Renal cortical epithelial cell (primary cell): ENCODE measurements at regions not wholly inside any gene's neighbourhood (a gene's known extent, or its start where the extent isn't known, plus 50 kb on each side); places are given as distances from the start of the nearest gene placed in this dataset.

Source experiments
- DNase-seq: peaks from one replicate; pipeline ENCODE4 v3.0.0-alpha.2; 2011; ENCODE audit warnings: low read depth

GRCh38 chr4:125682730-125683129, 368.0 kb downstream of the FAT4 start:
- no peak for DNase-seq

GRCh38 chr4:125688841-125689240, 374.1 kb downstream of the FAT4 start:
- no peak for DNase-seq

DNA sequence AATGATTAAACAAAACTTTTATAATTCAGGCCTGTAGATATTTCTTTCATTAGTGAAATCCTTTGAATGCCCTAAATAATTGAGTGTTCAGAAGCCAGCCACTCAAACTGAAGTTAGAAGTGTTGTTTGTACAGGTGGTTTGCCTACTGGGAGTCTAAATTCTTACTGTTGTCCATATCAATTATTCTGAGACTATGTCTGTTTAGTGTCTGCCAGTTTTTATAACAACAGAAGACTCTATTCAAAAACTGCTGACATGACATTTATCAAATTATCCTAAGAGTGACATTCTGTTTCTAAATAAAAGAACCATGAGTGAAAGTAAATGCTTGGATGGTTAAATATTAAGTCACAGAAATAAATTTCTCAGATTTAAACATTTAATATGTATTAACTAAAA, 375.1 kb downstream of the FAT4 start:
- no peak for DNase-seq

- no peak for DNase-seq
These were observed 378.5 kb downstream of the FAT4 start for GRCh38 chr4:125693228-125693627.

DNA sequence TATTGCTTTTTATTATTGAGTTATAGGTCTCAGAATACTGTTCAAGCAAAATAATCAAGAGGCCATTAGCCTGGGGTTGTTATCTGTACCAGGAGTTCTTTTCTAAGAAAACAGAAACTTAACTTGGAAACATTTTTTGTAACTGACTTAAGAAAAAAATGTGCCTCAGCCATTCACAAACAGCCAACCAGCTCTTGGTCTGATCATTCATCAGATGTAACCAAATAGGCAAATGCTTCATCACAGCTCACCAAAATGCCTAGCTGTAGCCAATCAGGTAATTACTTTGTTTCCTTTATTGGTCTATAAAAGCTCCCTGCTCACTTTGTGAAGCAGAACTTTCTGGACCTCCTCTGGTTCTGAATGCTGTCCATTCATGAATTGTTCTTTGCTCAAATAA, 387.7 kb downstream of the FAT4 start:
- DNase-seq, result peak; percentile 4

DNA sequence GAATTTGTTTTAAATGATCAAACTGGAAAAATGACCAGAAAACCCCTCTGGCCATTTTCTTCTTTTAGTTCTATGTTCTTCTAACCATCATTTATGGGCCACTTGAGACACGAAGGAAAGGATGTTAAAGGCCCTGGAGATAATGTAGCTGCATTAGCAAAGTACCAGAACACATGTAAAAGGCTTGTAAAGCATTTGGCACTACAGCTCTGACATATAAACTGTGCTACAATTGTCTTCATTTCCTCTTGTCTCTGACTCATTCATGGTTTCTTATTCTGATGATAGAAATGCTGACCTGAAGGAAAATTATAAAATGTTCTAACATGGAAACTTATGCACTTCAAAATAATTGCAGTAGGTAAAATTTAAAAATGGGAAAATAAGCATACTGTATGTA, 388.7 kb downstream of the FAT4 start:
- peak; percentile 39 for DNase-seq

DNA sequence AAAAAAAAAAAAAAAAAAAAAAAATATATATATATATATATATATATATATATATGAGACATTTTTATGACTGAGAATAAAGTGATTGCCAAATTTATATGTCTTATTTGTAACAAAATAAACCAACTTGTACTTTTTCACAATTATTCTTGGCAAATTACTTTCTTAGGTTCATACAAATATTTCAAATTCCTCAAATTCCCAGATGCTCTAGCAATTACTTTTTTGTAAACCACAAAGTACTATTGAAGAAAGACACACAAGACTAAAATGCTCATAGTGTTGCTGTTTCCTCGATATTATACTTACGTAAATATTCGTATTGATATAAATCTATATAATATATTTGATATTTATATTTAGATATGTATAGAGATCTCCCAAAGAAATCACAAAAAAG, 390.0 kb downstream of the FAT4 start:
- peak; percentile 63 for DNase-seq

DNA sequence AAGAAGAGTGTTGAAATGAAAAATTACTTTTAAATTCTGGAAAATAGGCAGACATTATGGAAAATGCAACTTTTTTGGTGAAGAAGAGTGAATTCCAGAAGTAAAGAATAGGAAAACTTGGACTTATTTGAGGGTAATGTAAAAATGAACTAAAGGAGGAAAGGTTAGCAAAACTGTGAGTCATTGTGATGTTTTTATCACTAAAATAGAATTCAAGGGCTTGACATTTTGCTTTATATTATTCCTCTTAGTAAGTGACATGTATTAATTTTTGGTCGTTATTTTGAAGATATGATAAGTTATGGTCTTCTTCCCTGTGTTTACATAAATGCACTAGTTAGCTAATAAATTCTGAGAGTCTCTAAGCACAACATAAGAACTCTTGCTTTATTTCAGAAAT, 390.9 kb downstream of the FAT4 start:
- DNase-seq, result no peak

- DNase-seq, result no peak
These were observed 392.6 kb downstream of the FAT4 start for GRCh38 chr4:125707397-125707796.

DNA sequence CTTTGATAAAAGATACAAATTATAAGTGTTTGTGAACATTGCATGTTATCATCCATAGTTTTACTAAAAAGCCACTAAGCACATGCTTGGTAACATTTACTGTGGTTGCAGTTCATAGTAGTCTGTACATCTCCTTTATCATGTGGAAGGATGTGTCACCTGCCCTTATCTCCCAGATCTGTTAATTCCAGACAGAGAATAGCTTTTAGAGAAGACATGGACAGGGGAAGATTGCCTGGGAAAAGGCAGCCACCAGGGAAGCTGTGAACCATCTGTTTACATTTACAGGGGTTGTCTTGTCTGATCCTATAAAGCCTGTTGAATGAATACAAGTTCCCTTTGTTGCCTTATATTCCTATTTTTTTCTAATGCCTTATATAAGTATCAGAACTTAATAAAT, 396.0 kb downstream of the FAT4 start:
- no peak for DNase-seq

- no peak for DNase-seq
These were observed 399.3 kb downstream of the FAT4 start for GRCh38 chr4:125714049-125714448.

- DNase-seq, result no peak
These were observed 400.1 kb downstream of the FAT4 start for GRCh38 chr4:125714845-125715244.

DNA sequence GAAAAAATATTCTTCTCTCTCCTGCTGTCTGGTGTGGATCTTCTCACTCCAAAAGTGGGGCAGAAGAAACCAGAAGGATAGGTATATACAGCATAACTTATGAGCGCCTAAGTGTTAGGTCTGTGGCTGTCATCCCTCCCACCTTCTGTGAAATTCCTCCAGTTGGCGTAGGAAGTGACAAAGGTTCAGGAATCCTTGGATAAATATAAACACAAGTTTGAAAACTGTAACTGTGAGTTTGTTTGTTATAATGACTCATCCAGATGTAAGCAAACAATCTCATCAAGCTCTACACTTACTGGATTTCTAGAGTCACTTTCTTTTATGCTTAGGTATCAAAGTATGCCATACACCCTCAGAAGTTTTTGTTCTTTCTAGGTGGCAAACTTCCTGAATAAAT, 405.2 kb downstream of the FAT4 start:
- peak; percentile 90 for DNase-seq

DNA sequence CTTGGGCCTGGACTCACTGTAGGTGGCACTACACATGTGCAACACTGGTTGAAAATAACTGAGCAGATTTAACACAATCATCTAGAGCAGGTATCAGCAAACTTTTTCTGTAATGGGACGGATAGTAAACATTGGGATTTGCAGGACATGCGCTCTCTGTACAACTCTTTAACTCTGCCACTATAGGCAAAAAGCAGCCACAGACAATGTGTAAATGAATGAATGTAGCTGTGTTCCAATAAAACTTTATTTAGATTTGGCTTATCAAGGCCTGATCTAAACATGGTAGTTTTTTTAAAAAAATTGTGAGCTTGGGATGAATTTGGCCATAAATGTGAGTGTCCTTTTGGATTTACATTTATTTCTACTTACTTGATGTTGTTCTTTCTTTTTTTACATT, 407.3 kb downstream of the FAT4 start:
- DNase-seq, result no peak

DNA sequence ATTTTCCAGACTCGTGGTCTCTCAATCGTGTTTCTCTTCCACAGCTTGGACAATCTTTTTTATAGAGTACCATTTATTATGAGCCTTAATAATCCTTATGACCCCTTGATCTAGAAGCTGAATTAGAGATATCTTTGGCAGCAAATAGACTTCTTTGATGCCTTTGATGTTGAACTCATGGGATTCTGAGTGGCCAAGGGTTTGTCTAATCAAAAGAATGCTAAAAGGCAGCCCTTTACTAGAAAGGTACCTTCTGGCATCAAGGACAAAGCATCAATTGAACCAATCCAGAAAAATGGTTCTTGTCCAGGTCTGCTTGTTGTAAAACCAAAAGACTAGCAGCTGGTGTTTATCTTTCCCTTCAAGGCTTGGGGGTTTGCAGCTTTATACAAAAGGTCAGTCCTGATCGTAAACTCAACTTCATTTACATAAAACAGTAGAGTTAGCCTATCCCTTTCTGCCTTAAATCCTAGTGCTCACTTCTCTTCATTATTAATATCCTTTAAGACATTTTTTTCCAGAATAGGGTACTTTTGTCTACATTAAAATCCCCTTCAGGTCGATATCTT, 411.3 kb downstream of the FAT4 start:
- DNase-seq, result no peak

DNA sequence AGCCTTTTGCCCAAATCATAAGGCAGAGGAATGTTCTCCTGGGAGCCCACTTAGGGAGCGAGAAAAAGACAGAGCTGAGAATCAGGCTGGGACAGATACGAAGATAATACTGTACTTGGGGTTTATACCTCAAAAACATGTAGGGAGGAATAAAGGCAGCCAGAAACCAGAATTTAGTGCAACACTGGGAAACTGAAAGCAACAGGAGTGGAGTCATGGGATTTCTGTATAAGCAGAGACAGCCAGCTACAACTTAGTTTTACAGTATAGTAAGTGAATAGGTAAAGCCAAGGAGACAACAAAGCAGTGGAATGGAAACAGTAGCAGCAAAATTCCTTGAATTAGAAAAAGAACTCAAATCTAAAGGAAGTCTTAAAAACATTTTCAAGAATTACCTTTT, 413.2 kb downstream of the FAT4 start:
- no peak for DNase-seq

DNA sequence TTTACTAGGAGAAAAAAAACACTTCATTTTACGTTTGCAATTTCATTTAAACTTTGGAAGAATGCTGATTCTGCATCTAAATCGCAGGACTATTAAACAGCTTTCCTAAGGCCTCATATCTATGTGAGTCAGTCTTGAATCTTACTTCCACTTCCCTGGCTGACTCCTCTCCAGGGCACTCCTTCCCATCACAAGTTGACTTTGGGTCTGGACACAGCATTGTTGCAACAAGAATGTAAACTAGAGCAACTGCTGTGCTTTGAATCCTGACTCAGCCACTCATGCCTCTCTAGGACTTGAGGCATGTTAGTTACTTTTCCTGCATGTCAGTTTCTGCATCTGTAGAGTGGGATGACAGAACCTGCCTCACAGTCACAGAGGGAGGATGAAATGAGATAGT, 413.8 kb downstream of the FAT4 start:
- DNase-seq, result peak; percentile 98

DNA sequence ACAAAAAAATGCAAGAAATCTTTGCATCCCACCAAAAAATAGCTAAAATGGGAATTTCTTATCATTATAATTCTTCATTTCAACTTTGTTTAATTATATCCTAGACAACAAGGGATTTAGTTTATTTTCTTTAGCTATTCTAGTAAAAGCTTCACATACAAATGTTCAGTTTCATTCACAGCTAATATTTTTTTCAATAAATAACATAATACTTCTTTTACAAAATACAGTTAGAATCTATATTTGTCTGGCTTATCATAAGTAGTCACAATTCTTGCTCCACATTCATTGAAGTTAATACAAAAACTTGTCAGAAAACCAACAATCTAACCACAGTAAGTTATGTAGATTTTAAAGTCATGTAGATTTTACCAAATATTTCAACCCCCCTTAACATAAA, 414.4 kb downstream of the FAT4 start:
- DNase-seq, result no peak

- peak; percentile 22 for DNase-seq
These were observed 417.9 kb downstream of the FAT4 start for GRCh38 chr4:125732632-125733031.

DNA sequence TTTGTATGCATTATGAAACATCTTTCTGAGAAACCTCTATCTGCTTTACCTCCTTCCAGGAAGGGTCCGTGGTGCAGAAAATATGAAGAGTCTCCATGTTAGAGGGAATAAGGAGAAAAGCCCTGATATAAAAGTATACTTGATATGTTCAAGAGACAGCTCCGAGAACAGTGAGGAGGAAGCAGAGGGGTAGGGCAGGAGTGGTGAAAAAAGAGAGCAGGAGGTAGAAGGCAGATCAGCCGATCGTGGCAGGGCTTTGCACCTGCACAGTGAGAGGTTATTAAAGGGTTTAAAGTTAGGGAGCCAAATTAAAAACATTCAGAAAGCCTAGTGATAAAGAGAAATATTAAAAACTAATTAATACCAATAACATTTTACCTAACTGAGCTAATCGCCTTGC, 419.7 kb downstream of the FAT4 start:
- DNase-seq, result no peak

DNA sequence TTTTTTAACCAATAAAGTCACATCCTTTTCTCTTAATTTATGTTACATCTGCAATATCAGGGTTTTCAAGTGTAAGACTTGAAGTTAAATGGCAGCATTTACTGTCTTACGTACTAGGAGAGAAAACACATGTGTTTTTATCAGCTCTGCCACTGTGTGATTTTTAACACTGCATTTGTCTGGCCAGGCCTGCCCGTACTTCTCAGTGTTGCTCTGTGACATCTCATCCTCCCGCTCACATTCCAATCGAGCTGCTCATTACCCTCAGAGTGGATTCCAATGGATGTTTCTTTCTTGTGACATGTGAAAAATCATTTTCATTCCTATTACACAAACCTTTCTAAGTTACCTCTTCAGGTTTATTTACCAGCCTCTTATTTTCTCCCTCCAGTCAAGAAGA, 420.3 kb downstream of the FAT4 start:
- peak; percentile 98 for DNase-seq

- DNase-seq, result peak; percentile 83
These were observed 421.3 kb downstream of the FAT4 start for GRCh38 chr4:125736057-125736456.

DNA sequence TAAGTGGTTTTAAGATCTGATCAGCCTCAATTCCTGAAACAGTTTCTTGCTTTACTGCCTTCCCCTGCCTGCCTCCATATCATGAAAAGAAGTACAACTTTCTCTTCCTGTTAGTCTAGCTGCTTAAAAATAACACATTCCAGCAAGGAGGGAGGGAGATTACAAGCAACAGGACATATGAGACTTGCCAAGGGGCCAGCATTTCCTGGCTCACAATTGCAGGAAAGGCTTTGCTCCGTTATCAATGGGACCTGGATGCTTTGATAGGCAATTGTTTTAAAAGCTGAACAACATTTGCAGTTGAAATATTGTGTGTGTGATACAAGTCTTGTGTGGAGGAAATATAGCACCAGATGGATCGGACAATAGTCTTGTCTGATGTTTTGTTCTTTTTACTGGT, 425.0 kb downstream of the FAT4 start:
- peak; percentile 26 for DNase-seq

- DNase-seq, result peak; percentile 59
These were observed 427.2 kb downstream of the FAT4 start for GRCh38 chr4:125741825-125742452.
